ENCODE measurements at regions not wholly inside any gene's neighbourhood (a gene's known extent, or its start where the extent isn't known, plus 50 kb on each side); places are given as distances from the start of the nearest gene placed in this dataset.
A peak's percentile ranks its signal among the peaks of the same experiment; 100 is the strongest.

- no peak for DNase-seq
Measured at GRCh38 chr5:165031371-165031770, 1526.0 kb downstream of the MAT2B start.

GRCh38 chr5:165035520-165035919 is 1530.1 kb downstream of the MAT2B start:
- no peak for DNase-seq

- no peak for DNase-seq
Measured at GRCh38 chr5:165039748-165040147, 1534.3 kb downstream of the MAT2B start.

GRCh38 chr5:165045941-165046340 is 1540.5 kb downstream of the MAT2B start:
- DNase-seq: peak; percentile 4 to 23

GRCh38 chr5:165055476-165055875 is 1550.1 kb downstream of the MAT2B start:
- DNase-seq: no peak

- DNase-seq: no peak
Measured at GRCh38 chr5:165057145-165057544, 1551.7 kb downstream of the MAT2B start.

- DNase-seq: no peak
Measured at GRCh38 chr5:165066751-165067385, 1561.4 kb downstream of the MAT2B start.

GRCh38 chr5:165076686-165077085 is 1571.3 kb downstream of the MAT2B start:
- no peak for DNase-seq

- no peak for DNase-seq
Measured at GRCh38 chr5:165079389-165079788, 1574.0 kb downstream of the MAT2B start.

GRCh38 chr5:165083394-165083793 is 1578.0 kb downstream of the MAT2B start:
- no peak for DNase-seq

- no peak for DNase-seq
Measured at GRCh38 chr5:165086465-165086864, 1581.0 kb downstream of the MAT2B start.

GRCh38 chr5:165094782-165095181 is 1589.4 kb downstream of the MAT2B start:
- no peak for DNase-seq

GRCh38 chr5:165101709-165102108 is 1596.3 kb downstream of the MAT2B start:
- DNase-seq: no peak

GRCh38 chr5:165104611-165105010 is 1599.2 kb downstream of the MAT2B start:
- DNase-seq: no peak

- DNase-seq: no peak
Measured at GRCh38 chr5:165108809-165109208, 1603.4 kb downstream of the MAT2B start.

GRCh38 chr5:165119175-165119574 is 1613.8 kb downstream of the MAT2B start:
- DNase-seq: no peak

- DNase-seq: no peak
Measured at GRCh38 chr5:165126598-165126997, 1621.2 kb downstream of the MAT2B start.

- no peak for DNase-seq
Measured at GRCh38 chr5:165127941-165128340, 1622.5 kb downstream of the MAT2B start.

- DNase-seq: no peak
Measured at GRCh38 chr5:165130656-165131055, 1625.2 kb downstream of the MAT2B start.

- DNase-seq: no peak
Measured at GRCh38 chr5:165134155-165134554, 1628.7 kb downstream of the MAT2B start.

- DNase-seq: no peak
Measured at GRCh38 chr5:165135565-165135964, 1630.1 kb downstream of the MAT2B start.

GRCh38 chr5:165137701-165138100 is 1632.3 kb downstream of the MAT2B start:
- DNase-seq: no peak

- DNase-seq: no peak
Measured at GRCh38 chr5:165138236-165138635, 1632.8 kb downstream of the MAT2B start.

- no peak for DNase-seq
Measured at GRCh38 chr5:165139262-165139661, 1633.8 kb downstream of the MAT2B start.

- peak; percentile 5 to 25 for DNase-seq
Measured at GRCh38 chr5:165139721-165140120, 1634.3 kb downstream of the MAT2B start.

Data from NCI-H526 (cell line).